HG03280 (cell line): ENCODE measurements at regions not wholly inside any gene's neighbourhood (a gene's known extent, or its start where the extent isn't known, plus 50 kb on each side); places are given as distances from the start of the nearest gene placed in this dataset.
"Not testable (repeated sequence)": the region's sequence is repeated elsewhere in the genome, so short reads cannot be mapped to it uniquely, and the experiment has no call there.

Experiments
- ATAC-seq: cut with Tn5 transposase; IDR thresholded peaks from one replicate; pipeline ENCODE4 v1.9.1; 2021; ENCODE audit warnings: mild to moderate bottlenecking, moderate library complexity; ENCODE audit not compliant: unreplicated experiment

DNA sequence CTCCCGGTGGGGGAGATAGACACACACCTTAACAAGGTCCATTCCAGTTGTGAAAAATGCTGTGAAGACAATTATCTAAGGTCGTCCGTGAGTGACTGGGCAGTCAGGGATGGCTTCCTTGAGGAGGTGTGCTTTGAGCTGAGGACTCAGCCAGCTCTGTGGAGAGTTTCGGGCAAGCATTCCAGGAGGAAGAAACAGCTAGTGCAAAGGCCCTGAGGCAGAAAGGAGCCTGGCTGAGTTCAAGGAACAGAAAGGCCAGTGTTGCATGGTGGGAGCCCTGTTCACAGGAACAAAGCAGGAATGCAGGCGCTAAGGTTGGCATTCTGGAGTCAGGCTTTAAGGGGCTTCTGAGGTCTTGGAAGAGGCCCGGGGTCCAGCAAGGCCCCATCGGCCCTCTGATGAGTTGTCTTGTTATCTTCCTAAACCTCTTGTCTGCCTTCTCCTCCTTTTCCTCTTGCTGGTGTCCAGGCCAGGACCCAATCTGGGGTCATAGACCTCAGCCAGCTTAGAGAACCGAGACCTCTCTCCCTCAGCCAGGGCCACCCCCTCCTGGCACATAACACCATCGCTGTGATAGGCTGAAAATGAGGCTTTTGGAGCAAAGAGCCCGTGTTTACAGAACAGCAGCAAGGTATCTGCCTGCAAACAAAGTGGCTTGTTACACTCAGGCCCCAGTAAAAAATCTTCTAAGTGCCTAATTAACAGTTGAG is 270.2 kb upstream of the MVB12B start:
- no peak for ATAC-seq

DNA sequence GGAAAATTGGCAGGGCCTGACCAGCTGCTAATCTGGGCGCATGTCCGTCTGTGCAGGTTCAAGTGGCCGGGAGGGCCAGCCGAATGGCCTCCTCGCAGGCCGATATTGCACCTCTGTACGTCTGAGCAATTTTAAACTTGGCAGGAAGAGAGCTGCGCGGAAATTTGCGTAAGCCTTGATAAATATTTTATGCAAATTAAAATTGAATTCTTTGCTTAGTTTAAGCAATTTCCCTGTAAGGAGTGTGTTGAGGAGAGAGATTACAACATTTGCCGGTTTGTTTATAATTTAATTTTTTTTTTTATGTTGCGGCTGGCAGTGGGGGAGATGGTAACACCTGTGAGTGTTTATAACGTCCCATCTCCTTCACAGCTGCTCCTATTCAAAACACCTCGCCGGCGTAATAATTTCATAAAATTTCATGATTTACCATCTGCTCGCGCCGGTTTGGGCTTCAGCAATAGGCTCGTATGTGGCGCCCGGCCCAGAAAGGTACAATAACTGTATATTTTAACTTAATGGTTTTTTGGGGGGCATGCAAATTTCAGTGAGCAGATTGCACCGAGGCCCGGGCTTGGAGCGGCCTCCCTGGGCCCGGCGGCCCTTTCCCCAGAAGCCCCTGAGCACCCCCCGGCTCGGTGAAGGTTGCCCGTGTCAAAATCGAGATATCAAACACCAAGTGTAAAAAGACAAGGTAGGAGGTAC is 269.4 kb upstream of the MVB12B start:
- no peak for ATAC-seq

DNA sequence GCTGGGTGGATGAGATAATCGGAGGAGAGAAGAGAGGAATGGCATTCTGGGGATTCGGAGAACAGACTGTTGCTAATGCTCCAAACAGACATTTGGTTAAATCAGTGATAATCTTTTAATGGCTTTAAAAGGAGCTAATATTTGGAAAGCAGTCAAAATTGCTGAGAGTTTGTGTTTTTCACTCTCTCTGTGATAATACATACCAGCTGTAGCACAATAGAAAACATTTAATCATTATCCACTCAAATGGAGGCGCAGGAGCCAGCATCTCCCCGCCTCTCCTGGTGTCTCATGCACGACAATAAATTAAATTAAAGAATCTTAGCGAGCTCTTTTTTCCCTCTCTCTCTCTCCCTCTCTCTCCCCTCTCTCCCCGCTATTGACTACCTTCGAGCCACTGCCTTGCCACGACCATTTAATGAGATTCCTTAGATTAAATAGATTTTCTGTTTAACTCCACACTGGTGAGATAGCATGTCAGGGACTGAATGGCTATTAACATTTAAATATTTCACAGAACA is 268.6 kb upstream of the MVB12B start:
- ATAC-seq, result no peak

DNA sequence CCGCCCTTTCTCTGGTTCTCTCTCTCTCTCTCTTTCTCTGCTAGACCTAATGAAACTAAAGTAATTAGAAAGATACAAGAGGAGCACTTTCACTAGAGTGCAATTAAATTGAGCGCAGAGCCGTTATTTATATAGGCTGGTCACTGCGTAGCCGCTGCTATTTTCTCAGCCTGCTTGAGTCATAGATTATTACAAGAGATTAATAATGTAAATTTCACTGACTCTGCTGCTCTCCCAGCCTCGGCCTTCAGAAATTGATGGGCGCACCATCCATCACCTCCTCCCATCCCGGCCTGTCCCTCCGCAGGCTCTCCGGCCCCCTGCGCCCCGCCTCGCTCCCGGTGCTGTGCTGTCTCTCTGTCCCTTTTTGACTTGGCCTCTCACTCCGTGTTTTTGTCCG is 268.0 kb upstream of the MVB12B start:
- ATAC-seq, result no peak

DNA sequence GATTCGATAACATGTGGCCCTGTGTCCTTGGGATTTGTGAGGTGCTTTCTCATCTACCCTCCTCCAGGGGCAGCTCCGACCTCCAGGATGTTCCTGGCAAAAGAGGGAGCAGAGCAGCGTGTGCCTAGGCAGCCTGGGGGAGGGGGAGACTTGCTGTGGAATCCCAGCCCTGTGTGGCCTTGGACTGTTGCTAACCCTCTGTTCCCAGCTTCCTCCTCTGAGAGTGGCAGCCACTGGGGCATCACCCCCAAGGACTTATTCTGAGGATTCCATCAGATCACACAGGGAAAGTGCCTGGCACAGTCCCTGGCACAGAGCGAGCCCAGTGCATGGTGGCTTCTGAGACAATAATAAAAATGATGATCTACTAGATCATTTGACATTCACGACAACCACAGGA is 265.1 kb upstream of the MVB12B start:
- no peak for ATAC-seq

DNA sequence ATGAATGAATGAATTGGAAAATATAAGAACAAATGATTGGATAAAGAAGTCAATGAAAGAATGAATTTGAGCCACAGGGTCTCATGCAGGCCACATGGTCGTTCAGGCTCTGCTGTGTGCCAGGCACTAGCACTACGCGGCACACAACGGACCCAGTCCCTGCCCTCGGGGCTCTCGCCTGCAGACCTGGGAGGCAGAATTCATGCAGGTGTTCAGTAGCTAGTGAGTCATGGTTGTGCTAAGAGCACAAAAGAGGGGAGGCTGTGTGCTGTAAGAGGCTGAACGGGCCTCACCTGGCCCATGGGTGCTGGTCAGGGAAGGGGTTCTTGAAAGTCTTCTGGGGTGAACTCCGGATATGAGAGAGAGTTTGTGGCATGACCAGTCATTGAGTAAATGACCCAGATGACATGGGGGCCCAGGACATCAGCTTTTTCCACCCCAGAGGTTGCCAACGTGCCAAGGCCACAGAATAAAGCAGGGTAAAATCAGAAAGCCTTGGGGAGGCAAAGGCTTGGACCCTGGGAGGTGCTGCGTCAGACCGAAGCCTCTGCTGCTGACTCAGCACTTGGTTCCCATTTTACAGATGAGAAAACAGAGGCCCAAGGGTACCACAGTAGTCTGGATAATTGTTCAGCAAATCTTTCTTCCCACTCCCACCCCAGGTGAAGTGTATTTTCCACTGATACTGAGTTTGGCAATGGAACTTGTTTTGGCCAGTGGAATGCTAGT is 264.3 kb upstream of the MVB12B start:
- ATAC-seq, result no peak

DNA sequence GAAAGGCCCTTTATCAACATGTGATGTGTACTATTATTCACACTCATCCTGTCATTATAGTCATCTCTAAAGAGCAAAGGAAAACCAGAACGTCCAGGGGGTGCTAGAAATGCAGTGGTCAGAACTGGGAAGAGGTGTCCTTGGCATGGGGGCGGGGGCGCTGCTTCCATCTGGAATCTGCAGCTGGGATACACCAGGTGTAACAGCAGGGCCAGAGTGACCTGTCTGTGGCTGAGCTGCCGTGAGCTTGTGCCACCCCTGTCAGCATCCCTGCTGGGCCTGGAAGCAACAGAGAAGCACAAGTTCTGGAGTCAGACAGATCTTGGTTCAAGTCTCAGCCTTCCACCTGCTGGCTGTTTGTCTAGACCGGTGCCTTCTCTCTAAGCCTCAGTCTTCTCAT is 263.3 kb upstream of the MVB12B start:
- ATAC-seq, result no peak

DNA sequence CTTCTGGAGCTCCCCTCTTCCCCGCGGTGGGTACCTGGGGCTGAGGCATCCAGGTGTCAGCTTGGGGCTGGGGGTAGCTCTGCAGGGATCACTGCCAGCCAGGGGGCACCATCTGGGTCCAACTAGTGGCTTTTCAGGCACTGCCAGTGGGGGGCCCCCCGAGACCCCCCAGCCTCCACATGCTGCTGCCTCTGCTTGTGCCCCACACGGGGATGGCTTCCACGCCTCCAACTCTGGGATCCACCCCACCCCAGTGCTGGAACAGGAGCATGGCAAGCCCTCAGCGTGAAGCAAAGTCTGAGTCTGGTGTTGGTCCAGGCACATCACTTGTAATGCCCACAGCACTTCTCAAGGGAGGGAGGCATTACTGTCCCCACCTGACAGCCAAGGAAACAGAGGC is 260.5 kb upstream of the MVB12B start:
- no peak for ATAC-seq

DNA sequence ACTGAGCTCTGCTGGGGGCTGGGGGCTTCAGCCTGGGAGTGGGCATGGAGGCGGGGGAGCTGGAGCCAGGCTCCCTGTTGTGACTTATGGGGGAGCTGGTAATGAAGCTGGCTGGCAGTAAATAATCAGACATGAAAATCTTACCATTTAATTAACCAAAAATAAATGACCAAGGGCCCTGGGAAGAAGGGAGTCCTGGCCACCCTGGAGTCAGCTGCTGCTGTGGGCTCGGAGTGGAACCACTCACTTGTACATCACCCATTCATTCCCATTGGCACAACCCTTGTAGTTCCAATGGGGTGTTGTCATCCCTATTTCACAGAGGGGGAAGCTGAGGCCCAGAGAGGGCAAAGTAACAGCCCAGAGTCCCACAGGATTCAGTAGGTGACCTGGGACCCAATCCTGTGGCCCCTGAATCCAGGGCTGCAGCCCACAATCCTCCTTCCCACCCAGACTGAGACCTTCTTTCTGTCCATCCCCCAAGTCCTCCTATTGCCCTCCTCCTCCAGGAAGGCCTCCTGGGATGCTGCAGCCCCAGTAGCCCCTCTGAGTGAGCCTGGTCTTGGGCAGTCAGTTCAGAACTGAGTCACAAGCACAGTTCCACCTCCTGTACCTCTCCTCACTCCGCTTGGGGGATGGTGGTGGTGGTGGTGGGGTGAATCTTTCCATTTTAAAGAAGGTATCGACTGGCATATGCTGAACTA is 259.4 kb upstream of the MVB12B start:
- ATAC-seq, result no peak

DNA sequence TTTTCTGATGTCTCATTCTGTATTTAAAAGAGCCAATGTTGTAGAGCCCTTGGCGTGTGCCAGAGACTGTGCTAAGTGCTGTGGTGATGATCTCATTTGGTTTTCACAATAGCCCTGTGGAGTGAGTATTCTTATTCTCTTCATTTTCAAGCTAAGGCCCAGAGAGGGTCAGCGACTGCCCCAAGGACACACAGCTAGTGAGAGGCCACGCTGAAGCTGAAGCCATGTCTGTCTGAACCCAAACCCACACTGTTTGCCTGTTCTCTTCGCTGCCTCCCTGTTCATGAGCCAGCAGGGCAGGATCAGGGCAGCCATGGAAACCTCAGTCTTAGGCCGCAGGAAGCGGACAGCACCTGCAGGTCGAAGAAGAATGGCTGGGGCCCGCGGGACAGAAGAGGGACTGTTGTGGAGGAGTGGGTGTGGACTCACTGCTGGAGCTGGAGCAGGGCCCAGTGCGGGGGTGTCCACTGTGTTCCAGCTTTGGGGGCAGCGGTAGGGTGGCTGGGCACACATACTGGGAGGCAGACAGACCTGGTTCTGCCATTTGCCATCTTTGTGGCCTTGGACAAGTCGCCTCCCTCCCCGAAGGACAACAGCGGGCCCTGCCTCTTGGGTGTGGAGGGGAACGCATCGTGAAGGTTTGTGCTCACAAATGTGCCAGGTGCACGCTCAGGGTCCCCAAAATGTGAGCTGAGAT is 257.9 kb upstream of the MVB12B start:
- no peak for ATAC-seq

DNA sequence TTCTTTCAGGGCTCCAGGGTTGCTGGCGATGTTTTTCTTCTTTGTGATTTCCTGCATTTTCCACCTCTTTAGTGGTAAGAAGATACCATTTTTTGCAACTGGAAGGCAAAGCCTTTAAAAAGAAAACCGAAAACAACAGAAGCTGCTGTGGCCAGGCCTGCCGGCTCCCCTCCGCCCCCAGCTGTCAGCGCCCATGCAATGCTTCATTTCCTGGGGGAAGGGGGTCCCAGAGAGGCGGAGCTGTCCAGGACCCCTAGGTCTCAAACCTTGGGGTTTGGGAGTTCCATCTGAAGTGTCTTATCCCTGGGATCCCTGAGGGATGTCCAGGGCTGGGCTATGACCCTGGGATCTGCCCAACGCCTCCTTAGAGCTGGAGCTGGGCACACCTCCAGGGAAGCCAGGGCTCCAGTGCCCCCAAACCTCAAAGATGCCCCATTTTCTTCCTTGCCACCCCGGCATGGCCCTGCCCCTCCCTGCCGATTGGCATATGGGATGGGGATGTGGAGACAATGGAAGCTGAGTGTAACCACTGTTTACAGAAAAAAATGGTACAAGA is 257.2 kb upstream of the MVB12B start:
- no peak for ATAC-seq

DNA sequence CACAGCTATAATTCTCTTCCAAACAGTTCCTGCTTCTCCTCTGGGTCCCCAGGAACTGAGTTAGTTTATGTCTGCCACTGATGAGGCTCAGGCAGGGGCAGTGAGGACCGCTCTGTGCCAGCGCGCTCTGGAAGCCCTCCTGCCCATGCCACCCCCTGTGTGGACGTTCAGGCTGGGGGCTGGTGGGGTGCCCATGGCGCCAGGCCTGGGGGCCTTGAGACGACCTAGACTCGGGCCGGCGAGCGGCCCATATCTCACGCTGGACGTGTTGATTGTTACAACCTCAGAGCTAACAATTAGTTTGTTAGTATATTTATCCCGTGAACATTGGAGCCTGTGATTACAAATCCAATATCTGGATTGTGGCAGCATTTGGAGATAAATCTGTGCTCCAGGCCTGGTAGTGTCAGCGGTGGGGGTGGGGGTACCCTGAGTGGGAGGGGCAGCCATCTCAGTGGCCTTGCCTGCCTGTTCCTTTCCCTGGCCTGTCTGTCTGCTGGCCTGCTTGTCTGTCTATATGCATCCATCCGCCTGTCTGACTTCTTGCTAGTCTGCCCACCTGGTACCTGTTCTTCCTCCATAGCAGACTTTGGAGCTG is 256.5 kb upstream of the MVB12B start:
- no peak for ATAC-seq

DNA sequence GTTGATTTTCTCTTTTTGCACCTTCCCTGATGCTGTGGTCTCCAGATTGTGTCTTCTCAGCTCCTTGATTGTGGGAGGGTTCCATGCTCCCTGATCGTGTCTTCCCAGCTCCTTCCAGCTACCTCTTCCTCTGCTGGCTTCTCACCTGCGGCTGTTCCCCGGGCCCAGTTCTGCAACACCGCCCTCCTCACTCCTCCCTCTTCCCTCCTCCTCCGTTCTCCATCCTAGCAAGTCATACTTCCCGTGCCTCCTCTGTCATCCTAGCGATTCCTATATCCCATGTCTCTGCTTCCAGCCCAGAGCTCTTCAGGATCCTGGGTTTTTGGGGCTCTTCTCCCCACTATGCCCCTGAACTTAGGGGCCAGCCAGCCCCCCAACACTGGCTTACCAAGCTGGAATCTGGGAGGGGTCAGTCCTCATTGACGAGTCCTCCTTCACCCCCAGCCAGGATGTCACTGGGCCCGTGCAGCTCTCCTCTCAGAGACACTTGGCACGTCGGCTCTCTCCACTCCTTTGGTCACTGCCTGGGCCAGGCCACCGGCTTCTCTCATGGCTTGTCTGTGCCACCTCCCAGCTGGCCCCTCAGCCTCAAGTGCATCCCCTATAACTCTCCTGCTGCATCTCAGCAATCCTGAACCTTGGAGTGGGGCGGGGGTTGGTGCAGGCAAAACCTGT is 255.4 kb upstream of the MVB12B start:
- ATAC-seq, result no peak

DNA sequence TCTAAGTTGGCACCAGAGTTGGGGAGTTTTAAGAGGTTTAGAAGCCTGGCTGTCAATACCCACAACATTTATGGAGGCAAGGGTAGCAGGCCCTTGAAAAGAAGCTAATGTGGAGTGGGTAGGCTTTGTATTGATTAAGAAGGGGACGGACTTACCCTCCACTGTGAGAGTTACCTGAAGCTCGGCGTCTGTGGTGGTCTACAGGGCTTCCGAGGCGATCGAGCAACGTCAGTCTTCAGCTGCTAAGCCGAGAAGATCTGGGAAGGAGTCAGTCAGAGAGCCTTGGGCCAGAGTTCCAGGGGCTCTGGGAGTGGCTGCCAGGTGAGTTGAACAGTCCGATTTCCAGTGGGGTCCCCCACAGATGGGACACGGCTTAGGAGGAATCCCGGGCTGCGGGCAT is 249.0 kb upstream of the MVB12B start:
- not testable (repeated sequence) for ATAC-seq

DNA sequence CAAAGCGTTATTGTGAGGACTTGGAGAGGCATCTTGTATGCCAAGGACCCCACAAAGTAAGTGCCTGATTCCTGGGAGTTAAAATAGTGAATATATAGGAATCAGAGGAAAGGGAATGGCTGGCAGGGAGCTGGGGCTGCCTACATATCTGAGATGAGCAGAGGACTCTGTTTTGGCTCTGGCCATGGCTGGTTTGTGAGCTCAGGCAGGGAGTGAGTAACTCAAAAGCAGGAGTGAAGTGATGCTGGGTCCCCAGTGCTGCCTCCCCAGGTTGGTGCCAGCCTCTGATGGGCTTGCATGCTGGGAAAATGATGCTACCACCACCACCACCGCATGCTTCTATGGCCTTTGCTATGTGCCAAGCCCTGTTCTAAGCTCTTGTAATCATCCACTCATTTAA is 246.0 kb upstream of the MVB12B start:
- ATAC-seq, result no peak

DNA sequence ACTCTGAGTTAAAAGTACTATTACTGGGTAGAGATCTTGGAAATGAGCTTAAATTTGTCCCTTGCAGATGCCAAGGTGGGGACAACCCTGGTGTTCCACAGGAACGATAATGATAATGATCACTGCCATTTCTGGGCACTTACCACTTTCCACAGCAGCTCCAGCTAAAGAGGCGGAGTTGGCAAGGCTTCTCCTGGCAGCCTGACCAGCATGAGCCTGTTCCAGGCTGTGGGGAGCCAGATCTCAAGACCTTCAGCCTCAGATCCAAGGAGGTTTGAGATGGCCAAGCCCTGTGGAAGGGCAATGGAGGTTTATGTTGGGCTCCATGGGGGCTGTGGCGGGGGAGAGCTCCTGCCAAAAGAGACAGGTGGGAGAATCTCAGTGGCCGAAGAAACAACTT is 244.9 kb upstream of the MVB12B start:
- no peak for ATAC-seq

DNA sequence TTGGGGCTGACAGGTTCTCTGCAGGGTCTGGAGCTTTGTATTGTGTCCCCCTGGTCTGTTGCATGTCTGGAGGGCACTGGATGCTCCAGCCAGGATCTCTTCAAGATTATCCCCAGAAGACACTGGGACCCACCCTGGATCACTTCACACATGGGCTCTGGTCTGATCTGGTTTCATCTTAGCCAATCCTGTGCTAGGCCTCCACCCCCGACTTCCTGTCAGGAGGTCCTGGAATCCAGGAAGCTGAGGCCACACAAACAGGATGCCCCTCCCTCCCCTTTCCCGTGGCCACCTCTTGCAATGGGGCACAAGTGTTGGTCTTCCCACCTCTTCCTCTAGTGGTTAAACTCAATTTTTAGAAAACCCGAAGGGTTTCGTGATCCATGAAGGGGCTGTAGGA is 242.6 kb upstream of the MVB12B start:
- no peak for ATAC-seq

DNA sequence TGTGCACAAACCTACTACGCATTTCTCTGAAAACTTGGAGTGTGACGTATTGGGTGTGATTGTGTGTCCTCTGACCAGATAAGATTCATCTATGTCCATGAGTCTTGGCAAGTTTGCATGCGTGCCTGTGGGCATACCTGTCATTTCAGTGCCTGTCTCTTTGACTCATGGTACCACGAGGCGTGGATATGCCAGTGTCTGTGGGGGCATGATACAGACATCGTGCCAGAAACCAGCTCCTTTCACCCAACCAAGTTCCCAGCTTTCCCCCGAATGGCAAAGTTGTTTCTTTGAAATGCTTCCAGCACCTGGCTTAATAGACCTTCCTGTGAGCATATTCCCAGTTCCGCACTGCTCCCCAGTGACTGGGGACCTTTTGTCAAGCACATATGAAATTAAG is 241.9 kb upstream of the MVB12B start:
- no peak for ATAC-seq

DNA sequence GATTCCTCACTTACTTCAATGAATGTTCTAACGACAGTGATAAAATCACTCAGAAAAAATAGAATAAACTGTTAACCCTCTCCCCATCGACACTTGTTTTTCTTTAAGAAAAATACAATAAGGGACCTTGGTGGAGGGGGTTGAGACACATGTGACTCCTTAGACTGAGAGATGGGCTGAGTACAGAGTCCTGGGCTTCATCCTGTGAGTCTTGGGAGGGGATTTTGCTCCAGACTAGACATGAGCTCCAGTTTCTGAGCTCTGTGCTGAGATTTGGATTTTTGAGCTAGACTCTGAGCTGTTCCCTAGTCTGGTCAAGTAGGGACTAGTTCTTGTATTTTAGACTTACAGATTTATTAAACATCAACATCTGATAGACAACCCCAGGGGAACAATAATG is 241.5 kb upstream of the MVB12B start:
- no peak for ATAC-seq
